A549 (cell line): ENCODE measurements at regions not wholly inside any gene's neighbourhood (a gene's known extent, or its start where the extent isn't known, plus 50 kb on each side); places are given as distances from the start of the nearest gene placed in this dataset.

Experiments used
- ATAC-seq, 2 experiments: fragments of 200-7000 bp in 1 of 2; fragments of >200 bp in 1 of 2; cut with Nextera tagmentation in 1 of 2; cut with Tn5 transposase in 1 of 2; 3 replicates each; pipeline versions ENCODE4 v1.8.0 to v1.9.1; 2018 to 2020; ENCODE audit warnings: mild to moderate bottlenecking in 1 of 2, moderate library complexity in 1 of 2
- CTCF ChIA-PET: fragments of 300-600 bp; sonication (Branson Sonifier 250); formaldehyde crosslinking; extraction: SDS; loops from one replicate; lab custom pipeline; 2021; ENCODE audit warnings: antibody characterized with exemption, inconsistent platforms; lab: Yijun Ruan, JAX
- POLR2A ChIA-PET: fragments of 350-600 bp; formaldehyde crosslinking; extraction: SDS; loops from one replicate; lab custom pipeline; 2021; ENCODE audit warnings: antibody characterized with exemption, inconsistent platforms; lab: Yijun Ruan, JAX
- DNase-seq, 2 experiments: peaks; one replicate each; pipeline versions ENCODE4 v3.0.0 to v3.0.0-alpha.2; 2011 to 2016; ENCODE audit warnings: low read depth in 1 of 2, low spot score in 1 of 2
- FAIRE-seq: peaks from 2 replicates; lab custom pipeline; 2011; peaks lifted over from hg19 to GRCh38; lab: Jason Lieb, UNC
- H3K27ac ChIP-seq, 2 experiments: fragments of >200 bp; sonication (Bioruptor Twin); formaldehyde crosslinking; 3 replicates each; pipeline ENCODE4 v1.5.1; 2016 to 2017
- H3K4me1 ChIP-seq: fragments of >200 bp; sonication (Bioruptor Twin); formaldehyde crosslinking; 3 replicates; pipeline ENCODE4 v1.6.1; 2016
- H3K4me2 ChIP-seq: fragments of >200 bp; sonication (Bioruptor Twin); formaldehyde crosslinking; 3 replicates; pipeline ENCODE4 v1.6.1; 2016
- H3K4me3 ChIP-seq: fragments of >200 bp; sonication (Bioruptor Twin); formaldehyde crosslinking; 3 replicates; pipeline ENCODE4 v1.5.1; 2016
- H3K9me3 ChIP-seq: fragments of >200 bp; sonication (Bioruptor Twin); formaldehyde crosslinking; 3 replicates; pipeline ENCODE4 v1.6.1; 2016
- ATOH8 ChIP-seq: fragments of 250-450 bp; sonication (Bioruptor Pico); IDR thresholded peaks from 2 replicates; pipeline ENCODE4 v1.5.0; 2020; ENCODE audit warnings: low read depth, mild to moderate bottlenecking, moderate library complexity
- CEBPB ChIP-seq, 2 experiments: fragments of >200 bp in 1 of 2; sonication (Bioruptor Twin) in 1 of 2; formaldehyde crosslinking in 1 of 2; IDR thresholded peaks; 2 replicates each; pipeline ENCODE4 v1.6.1; 2012 to 2016
- CHD2 ChIP-seq: fragments of 150-350 bp; IDR thresholded peaks from 2 replicates; pipeline ENCODE4 v1.6.1; 2014; ENCODE audit warnings: low read length; ENCODE audit not compliant: partially characterized antibody
- E2F6 ChIP-seq: IDR thresholded peaks from 2 replicates; pipeline ENCODE4 v1.6.1; 2012; ENCODE audit warnings: low read depth, borderline replicate concordance
- EHMT2 ChIP-seq: fragments of 200-600 bp; sonication (generic); IDR thresholded peaks from 2 replicates; pipeline ENCODE4 v1.6.1; 2016; ENCODE audit warnings: antibody characterized with exemption, low read depth, mild to moderate bottlenecking, moderate library complexity
- EP300 ChIP-seq, 2 experiments: fragments of >200 bp; sonication (Bioruptor Twin); formaldehyde crosslinking; IDR thresholded peaks; 2 replicates in 1 of 2; 3 replicates in 1 of 2; pipeline ENCODE4 v1.6.1; 2016 to 2017
- ESRRA ChIP-seq: fragments of 150-350 bp; IDR thresholded peaks from 2 replicates; pipeline ENCODE4 v1.6.1; 2014; ENCODE audit warnings: mild to moderate bottlenecking, low read length, borderline replicate concordance
- FOXS1 ChIP-seq: fragments of 250-450 bp; sonication (Bioruptor Pico); IDR thresholded peaks from 2 replicates; pipeline ENCODE4 v1.5.0; 2020; ENCODE audit warnings: mild to moderate bottlenecking, moderate library complexity
- GATA3 ChIP-seq: IDR thresholded peaks from 2 replicates; pipeline ENCODE4 v1.6.1; 2012; ENCODE audit warnings: borderline replicate concordance
- HEYL ChIP-seq: fragments of 250-450 bp; sonication (Bioruptor Pico); IDR thresholded peaks from 2 replicates; pipeline ENCODE4 v1.8.0; 2021; ENCODE audit warnings: mild to moderate bottlenecking, moderate library complexity
- JUNB ChIP-seq: fragments of >200 bp; sonication (Bioruptor Twin); formaldehyde crosslinking; IDR thresholded peaks from 2 replicates; pipeline ENCODE4 v1.6.1; 2016
- MYC ChIP-seq: IDR thresholded peaks from 2 replicates; pipeline ENCODE4 v1.6.1; 2012; ENCODE audit warnings: mild to moderate bottlenecking, inconsistent platforms, low read length, improper control_type of control experiment, borderline replicate concordance
- NR3C1 ChIP-seq: fragments of >200 bp; sonication (Bioruptor Twin); formaldehyde crosslinking; IDR thresholded peaks from 3 replicates; pipeline ENCODE4 v1.6.1; 2017
- RAD21 ChIP-seq, 2 experiments: fragments of >200 bp in 1 of 2; sonication (Bioruptor Twin) in 1 of 2; formaldehyde crosslinking in 1 of 2; IDR thresholded peaks in 1 of 2; conservative IDR thresholded peaks in 1 of 2; 2 replicates in 1 of 2; 3 replicates in 1 of 2; pipeline ENCODE4 v1.6.1; 2012 to 2018; ENCODE audit warnings: inconsistent platforms in 1 of 2
- RCOR1 ChIP-seq: fragments of 150-350 bp; IDR thresholded peaks from 2 replicates; pipeline ENCODE4 v1.6.1; 2014; ENCODE audit warnings: antibody characterized with exemption, low read length, low read depth
- SMC3 ChIP-seq: fragments of >200 bp; sonication (Bioruptor Twin); formaldehyde crosslinking; IDR thresholded peaks from 3 replicates; pipeline ENCODE4 v1.6.1; 2018; ENCODE audit warnings: inconsistent platforms
- ZC3H11A ChIP-seq: fragments of 450-650 bp; IDR thresholded peaks from 2 replicates; pipeline ENCODE4 v1.6.1; 2014; ENCODE audit warnings: antibody characterized with exemption, mild to moderate bottlenecking
- ZFP36 ChIP-seq: fragments of 450-650 bp; IDR thresholded peaks from 2 replicates; pipeline ENCODE4 v1.6.1; 2014; ENCODE audit warnings: borderline replicate concordance; ENCODE audit not compliant: partially characterized antibody
- ZNF302 ChIP-seq: fragments of 250-450 bp; sonication (Bioruptor Pico); IDR thresholded peaks from 2 replicates; pipeline ENCODE4 v1.9.0; 2021; ENCODE audit warnings: inconsistent platforms, mild to moderate bottlenecking, moderate library complexity
- WGBS: methylation state at CpG from one replicate; pipeline ENCODE4 v1.1.6; 2017; ENCODE audit errors: missing lambda C conversion rate; 5-methylcytosine and 5-hydroxymethylcytosine counted together
- TF ChIP-seq, protein P1 (sequence below): fragments of 450-650 bp; IDR thresholded peaks from 2 replicates; pipeline ENCODE4 v1.6.1; 2014; ENCODE audit warnings: antibody characterized with exemption
- TF ChIP-seq, protein P2 (sequence below): fragments of >200 bp; sonication (Bioruptor Twin); formaldehyde crosslinking; IDR thresholded peaks from 3 replicates; pipeline ENCODE4 v1.6.1; 2016

DNA sequence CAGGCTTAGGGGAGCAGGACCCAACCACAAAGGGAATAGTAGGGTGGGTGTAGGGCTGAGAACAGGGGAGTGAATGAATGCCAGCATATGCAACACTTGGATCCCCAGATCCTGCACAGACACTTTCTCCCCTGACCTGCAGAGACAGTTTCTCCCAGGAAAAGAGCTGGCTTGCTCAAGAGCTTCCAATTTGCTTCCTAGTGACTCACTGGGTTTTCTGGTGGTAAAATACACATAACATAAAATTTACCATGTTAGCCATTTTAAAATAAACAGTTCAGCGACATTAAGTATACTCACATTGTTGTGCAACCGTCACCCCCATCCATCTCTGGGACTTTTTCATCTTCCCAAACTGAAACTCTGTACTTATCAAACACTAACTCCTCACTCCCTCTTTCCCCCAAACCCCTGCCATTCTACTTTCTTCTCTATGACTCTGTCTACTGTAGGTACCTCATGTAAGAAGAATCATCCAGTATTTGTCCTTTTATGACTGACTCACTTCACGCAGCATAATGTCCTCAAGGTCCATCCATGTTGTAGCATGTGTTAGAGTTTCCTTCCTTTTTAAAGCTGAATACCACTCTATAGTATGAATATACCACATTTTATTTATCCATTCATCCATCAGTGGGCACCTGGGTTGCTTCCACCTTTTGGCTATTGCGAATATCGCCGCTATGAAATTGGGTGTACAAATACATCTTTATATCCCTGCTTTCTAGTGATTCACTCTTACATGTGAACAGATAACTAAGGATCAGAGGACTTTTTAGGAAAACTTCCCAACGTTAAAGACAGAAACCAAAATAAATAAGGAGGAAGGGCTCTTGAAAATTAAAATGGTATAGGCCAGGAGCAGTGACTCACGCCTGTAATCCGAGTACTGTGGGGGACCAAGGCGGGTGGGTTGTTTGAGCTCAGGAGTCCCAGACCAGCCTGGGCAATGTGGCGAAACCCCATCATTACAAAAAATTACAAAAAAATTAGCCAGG, 95.6 kb upstream of the TJP1 start (continued):
- no peak for TF ChIP-seq ATOH8 (CRISPR knock-in tag)
- peak in 1 of 2 experiments; percentile 41; a peak in 1 of 5 replicates for TF ChIP-seq EP300 (IDR thresholded peaks at IDR 0.05)
- TF ChIP-seq HEYL (CRISPR knock-in tag) = no peak
- TF ChIP-seq, protein P1, sequence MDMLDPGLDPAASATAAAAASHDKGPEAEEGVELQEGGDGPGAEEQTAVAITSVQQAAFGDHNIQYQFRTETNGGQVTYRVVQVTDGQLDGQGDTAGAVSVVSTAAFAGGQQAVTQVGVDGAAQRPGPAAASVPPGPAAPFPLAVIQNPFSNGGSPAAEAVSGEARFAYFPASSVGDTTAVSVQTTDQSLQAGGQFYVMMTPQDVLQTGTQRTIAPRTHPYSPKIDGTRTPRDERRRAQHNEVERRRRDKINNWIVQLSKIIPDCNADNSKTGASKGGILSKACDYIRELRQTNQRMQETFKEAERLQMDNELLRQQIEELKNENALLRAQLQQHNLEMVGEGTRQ = no peak
- no peak for TF ChIP-seq E2F6
- TF ChIP-seq SMC3 = peak; percentile 14; the same call in 1 of the 3 replicates

DNA sequence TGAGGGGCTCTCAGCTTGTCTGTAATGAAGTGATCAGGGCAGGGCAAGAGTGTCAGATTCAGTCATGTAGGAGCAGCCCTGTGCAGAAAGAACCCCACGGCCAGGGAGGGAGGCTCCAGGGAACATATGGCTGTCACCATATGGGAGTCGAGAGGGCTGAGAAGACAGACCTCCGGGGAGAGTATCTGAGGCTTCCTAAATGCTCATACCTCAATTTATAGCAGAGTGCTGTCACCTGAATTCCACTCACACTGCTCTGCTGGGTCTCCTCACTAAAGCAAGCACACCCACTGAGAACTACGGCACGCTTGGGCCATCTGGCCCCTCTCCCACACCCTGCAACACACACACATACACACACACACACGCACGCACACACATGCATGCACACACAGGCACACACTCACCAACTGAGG, 92.3 kb upstream of the TJP1 start:
- H3K27ac ChIP-seq = peak overlapping the region in 1 of 2 experiments; percentile 23; a peak in 1 of 6 replicates
- TF ChIP-seq GATA3 (no peak), ZFP36 (no peak), RCOR1 (no peak), CHD2 (no peak), ATOH8 (CRISPR knock-in tag) (no peak), MYC (no peak), EHMT2 (no peak), HEYL (CRISPR knock-in tag) (no peak)
- TF ChIP-seq, protein P2, sequence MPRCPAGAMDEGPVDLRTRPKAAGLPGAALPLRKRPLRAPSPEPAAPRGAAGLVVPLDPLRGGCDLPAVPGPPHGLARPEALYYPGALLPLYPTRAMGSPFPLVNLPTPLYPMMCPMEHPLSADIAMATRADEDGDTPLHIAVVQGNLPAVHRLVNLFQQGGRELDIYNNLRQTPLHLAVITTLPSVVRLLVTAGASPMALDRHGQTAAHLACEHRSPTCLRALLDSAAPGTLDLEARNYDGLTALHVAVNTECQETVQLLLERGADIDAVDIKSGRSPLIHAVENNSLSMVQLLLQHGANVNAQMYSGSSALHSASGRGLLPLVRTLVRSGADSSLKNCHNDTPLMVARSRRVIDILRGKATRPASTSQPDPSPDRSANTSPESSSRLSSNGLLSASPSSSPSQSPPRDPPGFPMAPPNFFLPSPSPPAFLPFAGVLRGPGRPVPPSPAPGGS = no peak
- peaks cover 14% of the 10 kb centered on the region; the same call in 2 of the 3 replicates for H3K9me3 ChIP-seq
- no peak for DNase-seq
- POLR2A ChIA-PET = no interaction called here
- ATAC-seq = peak in 1 of 2 experiments; percentile 25; a peak in 1 of 6 replicates
- H3K4me3 ChIP-seq = no peak overlapping the region
- CTCF ChIA-PET = interaction anchor here (1.2 kb wide), 1 partner anchor 11 kb away, joined by 9 read pairs; no protein-coding TSS in a partner anchor
- WGBS = 87% methylated on average over 7 of the region's 7 CpGs
- FAIRE-seq = no peak
- H3K4me2 ChIP-seq = no peak overlapping the region
- H3K4me1 ChIP-seq = peaks cover 46% of the 10 kb centered on the region

DNA sequence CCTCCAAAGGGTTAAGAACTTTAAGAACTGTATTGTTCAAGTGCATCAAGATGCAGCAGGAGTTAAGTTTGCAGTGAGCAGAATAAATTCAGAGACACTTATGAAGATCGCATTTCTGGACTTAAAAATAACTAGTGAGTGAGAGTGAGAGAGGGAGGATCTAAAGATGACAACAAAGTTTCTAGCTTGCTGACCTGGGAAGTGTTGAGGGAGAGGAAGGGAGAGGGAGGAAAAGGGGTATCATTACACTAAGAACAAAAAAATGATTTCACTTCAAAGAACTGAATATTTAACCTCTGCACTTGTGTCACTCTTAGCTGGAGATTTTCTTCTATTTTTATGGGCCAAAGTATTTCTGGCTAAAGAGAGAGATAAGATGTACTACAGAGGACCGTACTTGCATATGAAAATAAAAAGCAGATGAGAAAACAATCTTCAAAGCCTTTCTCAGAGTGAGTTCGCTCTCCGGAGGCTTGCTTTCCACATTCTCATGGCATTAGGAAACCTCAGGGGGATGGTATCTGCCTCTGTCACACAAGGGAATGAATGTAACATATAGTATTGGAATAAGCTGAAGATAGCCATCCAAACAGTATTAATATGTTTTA, 91.4 kb upstream of the TJP1 start:
- 60% methylated on average over 4 of the region's 4 CpGs for WGBS
- DNase-seq (no peak), ATAC-seq (no peak), FAIRE-seq (peak; percentile 32)
- ChIA-PET POLR2A (interaction anchor here (1.0 kb wide), 1 partner anchor 92 kb away, joined by 3 read pairs; the partner anchor contains the start of gene TJP1), CTCF (interaction anchor here (0.5 to 1.2 kb wide), 4 partner anchors 12 to 150 kb away, joined by 3 to 9 read pairs (median 4); no protein-coding TSS in a partner anchor)
- peak overlapping the region; percentile 18; the same call in 2 of the 3 replicates for H3K4me2 ChIP-seq
- 0 out of 6 replicates have a peak overlapping the region, but pooled peaks of 1 of the 2 experiments have one; percentile 4 for H3K27ac ChIP-seq
- TF ChIP-seq RAD21 (conservative IDR thresholded peaks at IDR 0.05 in 1 of 2, IDR thresholded peaks at IDR 0.05 in 1 of 2) (no peak), NR3C1 (no peak), HEYL (CRISPR knock-in tag) (no peak), ZNF302 (CRISPR knock-in tag) (no peak), ESRRA (no peak), CHD2 (no peak), CEBPB (IDR thresholded peaks at IDR 0.05) (no peak), FOXS1 (CRISPR knock-in tag) (no peak), GATA3 (no peak), JUNB (no peak), EHMT2 (no peak), ZC3H11A (no peak)
- peaks cover 14% of the 10 kb centered on the region; the same call in 2 of the 3 replicates for H3K9me3 ChIP-seq
- H3K4me3 ChIP-seq = no peak overlapping the region
- peaks cover 37% of the 10 kb centered on the region for H3K4me1 ChIP-seq
